Small intestine (tissue), 7 donors: ENCODE measurements at regions not wholly inside any gene's neighbourhood (a gene's known extent, or its start where the extent isn't known, plus 50 kb on each side); places are given as distances from the start of the nearest gene placed in this dataset.

Source experiments
- DNase-seq, 2 donors: peaks; one replicate each; pipeline versions ENCODE4 v3.0.0 to v3.0.0-alpha.2; 2013
- FAIRE-seq: peaks from 2 replicates; lab custom pipeline; 2012; peaks lifted over from hg19 to GRCh38; lab: Jason Lieb, UNC
- H3K27ac ChIP-seq, 3 donors: one replicate each; pipeline ENCODE4 v1.5.1; 2013; ENCODE audit warnings: low read length in 2 of 3, mild to moderate bottlenecking in 2 of 3, control low read depth in 1 of 3, inconsistent platforms in 1 of 3, low read depth in 1 of 3, moderate library complexity in 1 of 3
- H3K27me3 ChIP-seq, 3 donors: one replicate each; pipeline ENCODE4 v1.6.1; 2013; ENCODE audit warnings: low read length in 3 of 3, inconsistent platforms in 1 of 3; ENCODE audit not compliant: control insufficient read depth in 3 of 3, insufficient read depth in 3 of 3
- H3K36me3 ChIP-seq, 3 donors: one replicate each; pipeline ENCODE4 v1.6.1; 2013; ENCODE audit warnings: low read length in 3 of 3, inconsistent platforms in 1 of 3, low read depth in 1 of 3, mild to moderate bottlenecking in 1 of 3, moderate library complexity in 1 of 3; ENCODE audit not compliant: control insufficient read depth in 3 of 3, insufficient read depth in 2 of 3
- H3K4me1 ChIP-seq, 3 donors: one replicate each; pipeline ENCODE4 v1.6.1; 2013; ENCODE audit warnings: low read length in 2 of 3, inconsistent platforms in 1 of 3, low read depth in 1 of 3, mild to moderate bottlenecking in 1 of 3, moderate library complexity in 1 of 3; ENCODE audit not compliant: control insufficient read depth in 3 of 3, insufficient read depth in 2 of 3
- H3K4me3 ChIP-seq, 3 donors: one replicate each; pipeline ENCODE4 v1.5.1; 2013; ENCODE audit warnings: low read length in 3 of 3, control low read depth in 1 of 3, inconsistent platforms in 1 of 3, low read depth in 1 of 3, mild to moderate bottlenecking in 1 of 3, moderate library complexity in 1 of 3
- H3K9me3 ChIP-seq, 2 donors: one replicate each; pipeline ENCODE4 v1.6.1; 2013; ENCODE audit warnings: low read depth in 1 of 2, low read length in 1 of 2; ENCODE audit not compliant: control insufficient read depth in 2 of 2, insufficient read depth in 1 of 2
- WGBS, 3 donors: extraction: QIAGEN DNeasy Blood & Tissue Kit; methylation state at CpG; one replicate each; pipeline ENCODE4 v1.1.7; 2013; 5-methylcytosine and 5-hydroxymethylcytosine counted together
- donor health status: healthy with polysubstance abuse.
- donor health status: control.
- donor health status: control.
- donor health status: Bipolar disorder and iron deficiency.
- donor health status: healthy.

DNA sequence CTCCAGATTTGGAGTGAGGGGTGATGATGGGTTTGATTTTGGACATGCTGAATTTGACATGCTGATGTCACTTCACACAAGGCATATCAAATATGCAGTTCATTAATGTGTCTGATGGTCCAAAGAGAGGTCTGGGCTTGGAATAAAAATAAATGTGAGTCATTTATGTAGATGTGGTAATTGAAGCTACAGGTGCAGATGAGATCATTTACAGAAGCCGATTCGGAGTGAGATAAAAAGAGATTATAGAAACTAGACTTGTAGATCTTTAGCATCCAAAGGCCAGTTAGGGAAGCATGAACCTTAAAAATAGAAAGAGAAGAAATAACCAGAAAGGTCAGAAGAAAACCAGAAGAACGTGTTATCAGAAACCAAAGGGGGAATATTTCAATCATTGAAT is 350.9 kb upstream of the ZP4 start:
- FAIRE-seq (no peak), DNase-seq (no peak)
- Histone ChIP-seq H3K4me1 (no peaks in the 10 kb centered on the region), H3K9me3 (no peaks in the 10 kb centered on the region), H3K36me3 (no peaks in the 10 kb centered on the region), H3K27me3 (no peaks in the 10 kb centered on the region), H3K27ac (no peak overlapping the region), H3K4me3 (no peak overlapping the region)
- WGBS, 3 donors: 68 to 88% (median 70%) methylated on average over 3 of the region's 3 CpGs

- Histone ChIP-seq H3K4me1 (no peaks in the 10 kb centered on the region), H3K4me3 (no peak overlapping the region), H3K9me3 (no peaks in the 10 kb centered on the region), H3K27ac (no peak overlapping the region), H3K36me3 (no peaks in the 10 kb centered on the region), H3K27me3 (no peaks in the 10 kb centered on the region)
- DNase-seq: no peak
- FAIRE-seq: no peak
- 88 to 91% (median 89%) methylated on average over 5 of the region's 5 CpGs for whole genome bisulfite sequencing, 3 donors
Measured at GRCh38 chr1:238239343-238239742, 348.6 kb upstream of the ZP4 start.

DNA sequence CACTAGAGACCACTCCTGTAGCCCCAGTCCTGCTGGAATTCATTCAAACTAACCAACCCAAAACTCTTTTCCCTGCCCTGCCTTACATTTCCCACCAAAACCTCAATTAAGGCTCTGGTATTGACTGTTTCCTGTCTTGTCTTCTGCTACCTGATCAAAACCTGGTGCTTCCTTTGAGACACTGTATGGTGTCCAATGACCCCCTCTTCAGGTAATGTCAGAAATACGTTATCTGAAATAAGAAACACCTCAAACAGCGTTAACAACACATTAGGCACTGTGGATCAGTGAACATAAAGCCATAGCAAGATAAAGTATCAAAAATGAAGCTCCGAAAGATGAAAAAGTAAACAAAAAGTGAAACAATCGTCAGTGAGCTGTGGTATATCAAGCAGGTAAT is 343.2 kb upstream of the ZP4 start:
- DNase-seq (no peak), FAIRE-seq (no peak)
- WGBS, 3 donors: 24 to 66% (median 40%) methylated on average over 4 of the region's 4 CpGs
- H3K9me3 ChIP-seq: no peaks in the 10 kb centered on the region
- no peaks in the 10 kb centered on the region for H3K4me1 ChIP-seq
- H3K36me3 ChIP-seq: no peaks in the 10 kb centered on the region
- no peak overlapping the region for H3K27ac ChIP-seq
- H3K27me3 ChIP-seq: no peaks in the 10 kb centered on the region
- no peak overlapping the region for H3K4me3 ChIP-seq

GRCh38 chr1:238232084-238232710 is 341.5 kb upstream of the ZP4 start:
- Histone ChIP-seq H3K4me3 (no peak overlapping the region), H3K9me3 (no peaks in the 10 kb centered on the region), H3K27me3 (no peaks in the 10 kb centered on the region), H3K4me1 (no peaks in the 10 kb centered on the region), H3K36me3 (no peaks in the 10 kb centered on the region), H3K27ac (no peak overlapping the region)
- FAIRE-seq: no peak
- no peak for DNase-seq
- WGBS, 3 donors: 60 to 76% (median 66%) methylated on average over 3 of the region's 3 CpGs

DNA sequence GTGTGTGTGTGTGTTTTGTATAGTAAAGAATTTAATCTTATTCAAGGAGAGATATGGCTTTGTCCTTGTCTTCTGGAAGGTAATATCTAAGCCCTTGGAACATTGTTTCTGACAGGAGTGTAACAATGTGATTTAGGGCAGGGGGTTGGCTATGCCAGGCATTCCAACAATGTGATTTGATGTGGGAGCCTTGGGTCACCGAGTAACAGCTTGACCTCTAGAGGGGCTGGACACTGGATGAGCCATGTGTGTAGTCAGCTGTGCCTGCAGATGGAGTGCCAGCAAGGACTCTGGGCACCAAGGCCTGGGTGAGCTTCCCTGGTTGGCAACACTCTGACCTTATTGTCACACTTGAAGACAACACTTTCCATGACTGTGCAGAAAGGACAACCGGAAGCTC is 336.1 kb upstream of the ZP4 start:
- Histone ChIP-seq H3K4me1 (no peaks in the 10 kb centered on the region), H3K4me3 (no peak overlapping the region), H3K27me3 (no peaks in the 10 kb centered on the region), H3K9me3 (no peaks in the 10 kb centered on the region), H3K36me3 (no peaks in the 10 kb centered on the region), H3K27ac (no peak overlapping the region)
- DNase-seq: no peak
- WGBS, 3 donors: 53 to 77% (median 60%) methylated on average over 2 of the region's 2 CpGs
- FAIRE-seq: no peak

DNA sequence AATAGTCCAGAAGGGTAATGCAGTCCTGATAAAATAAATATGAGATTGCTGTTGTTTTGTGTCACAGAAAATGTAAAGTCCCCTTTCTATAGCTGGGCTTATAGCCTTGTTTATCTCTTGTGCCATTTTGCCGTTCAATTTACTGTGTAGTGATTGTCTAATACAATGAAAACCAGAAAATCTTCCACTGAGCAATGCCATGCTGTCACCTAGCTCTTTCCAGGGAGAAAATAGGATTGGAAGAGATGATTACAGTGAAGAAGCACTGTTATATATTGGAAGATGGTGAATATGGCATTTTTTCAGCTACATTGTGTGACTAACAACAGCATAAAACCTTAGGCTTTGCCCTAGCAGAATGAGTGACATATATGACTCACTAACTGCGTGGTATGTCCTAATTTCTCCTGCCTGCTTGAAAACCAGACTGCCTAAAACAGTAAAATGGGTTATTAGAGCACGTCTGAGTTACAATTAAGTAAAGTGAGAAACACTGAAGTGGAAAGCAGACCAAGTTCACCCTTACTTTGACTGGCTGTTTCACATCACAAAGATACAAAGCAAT is 332.4 kb upstream of the ZP4 start:
- no peak overlapping the region for H3K27ac ChIP-seq
- no peaks in the 10 kb centered on the region for H3K4me1 ChIP-seq
- WGBS, 3 donors: 58 to 69% (median 63%) methylated on average over 3 of the region's 3 CpGs
- FAIRE-seq (no peak), DNase-seq (no peak)
- H3K9me3 ChIP-seq: no peaks in the 10 kb centered on the region
- H3K4me3 ChIP-seq: no peak overlapping the region
- H3K36me3 ChIP-seq: no peaks in the 10 kb centered on the region
- no peaks in the 10 kb centered on the region for H3K27me3 ChIP-seq

DNA sequence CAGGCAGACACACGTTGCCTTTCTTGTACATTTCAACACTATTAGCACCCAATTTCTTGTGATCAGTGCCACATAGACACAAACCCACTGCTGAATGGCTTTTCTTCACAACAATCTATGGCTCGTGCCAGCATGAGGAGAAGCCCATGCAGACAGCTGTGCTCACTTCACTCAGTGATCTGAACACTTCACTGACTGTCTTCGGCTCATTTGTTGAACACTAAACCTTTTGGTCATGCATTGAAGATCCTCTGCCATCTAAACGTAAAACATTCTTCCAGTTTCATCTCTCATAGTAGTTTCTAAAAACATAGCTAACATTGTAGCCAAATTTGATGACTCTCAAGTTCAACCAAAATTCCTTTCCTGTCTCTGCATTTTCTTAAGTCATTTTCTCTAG is 331.0 kb upstream of the ZP4 start:
- H3K36me3 ChIP-seq: no peaks in the 10 kb centered on the region

GRCh38 chr1:238214449-238214848 is 323.7 kb upstream of the ZP4 start:
- no peak overlapping the region for H3K27ac ChIP-seq
- no peaks in the 10 kb centered on the region for H3K27me3 ChIP-seq
- DNase-seq: no peak
- FAIRE-seq: no peak
- peaks cover 0 to 4% of the 10 kb centered on the region in 2 donors for H3K9me3 ChIP-seq
- H3K4me3 ChIP-seq: no peak overlapping the region
- H3K36me3 ChIP-seq: no peaks in the 10 kb centered on the region
- WGBS, 3 donors: 16 to 55% (median 18%) methylated on average over 2 of the region's 2 CpGs
- no peaks in the 10 kb centered on the region for H3K4me1 ChIP-seq

More for the DNA sequence above, 331.0 kb upstream of the ZP4 start:
- no peaks in the 10 kb centered on the region for H3K4me1 ChIP-seq
- no peak overlapping the region for H3K27ac ChIP-seq
- WGBS, 3 donors: 59 to 67% (median 64%) methylated on average over 4 of the region's 4 CpGs
- no peak for FAIRE-seq
- no peak for DNase-seq
- H3K4me3 ChIP-seq: no peak overlapping the region
- H3K9me3 ChIP-seq: no peaks in the 10 kb centered on the region
- H3K27me3 ChIP-seq: no peaks in the 10 kb centered on the region
